ENCODE measurements at regions not wholly inside any gene's neighbourhood (a gene's known extent, or its start where the extent isn't known, plus 50 kb on each side); places are given as distances from the start of the nearest gene placed in this dataset.
"Not testable (repeated sequence)": the region's sequence is repeated elsewhere in the genome, so short reads cannot be mapped to it uniquely, and the experiment has no call there.

GRCh38 chr6:16040628-16040974 is 88.3 kb upstream of the MYLIP start:
- no peak for DNase-seq (ENCODE audit: low spot score)

- DNase-seq (ENCODE audit: low spot score): not testable (repeated sequence)
These were observed 88.8 kb upstream of the MYLIP start for GRCh38 chr6:16039892-16040627.

- DNase-seq (ENCODE audit: low spot score): no peak
These were observed 89.9 kb upstream of the MYLIP start for GRCh38 chr6:16038938-16039337.

GRCh38 chr6:16035488-16036080 is 93.3 kb upstream of the MYLIP start:
- no peak for DNase-seq (ENCODE audit: low spot score)

GRCh38 chr6:16033214-16033613 is 95.7 kb upstream of the MYLIP start:
- no peak for DNase-seq (ENCODE audit: low spot score)

- no peak for DNase-seq (ENCODE audit: low spot score)
These were observed 97.5 kb upstream of the MYLIP start for GRCh38 chr6:16031278-16031981.

GRCh38 chr6:16028966-16029365 is 99.9 kb upstream of the MYLIP start:
- no peak for DNase-seq (ENCODE audit: low spot score)

- no peak for DNase-seq (ENCODE audit: low spot score)
These were observed 108.6 kb upstream of the MYLIP start for GRCh38 chr6:16020259-16020658.

- DNase-seq (ENCODE audit: low spot score): no peak
These were observed 109.4 kb upstream of the MYLIP start for GRCh38 chr6:16019462-16019861.

- no peak for DNase-seq (ENCODE audit: low spot score)
These were observed 110.3 kb upstream of the MYLIP start for GRCh38 chr6:16018626-16019025.

GRCh38 chr6:16014325-16014724 is 114.6 kb upstream of the MYLIP start:
- DNase-seq (ENCODE audit: low spot score): not testable (repeated sequence)

- DNase-seq (ENCODE audit: low spot score): no peak
These were observed 121.7 kb upstream of the MYLIP start for GRCh38 chr6:16007146-16007545.

- no peak for DNase-seq (ENCODE audit: low spot score)
These were observed 122.2 kb upstream of the MYLIP start for GRCh38 chr6:16006681-16007080.

- no peak for DNase-seq (ENCODE audit: low spot score)
These were observed 123.8 kb upstream of the MYLIP start for GRCh38 chr6:16004934-16005679.

GRCh38 chr6:16003197-16003491 is 125.7 kb upstream of the MYLIP start:
- DNase-seq (ENCODE audit: low spot score): no peak

- DNase-seq (ENCODE audit: low spot score): no peak
These were observed 126.3 kb upstream of the MYLIP start for GRCh38 chr6:16002332-16003196.

GRCh38 chr6:16001158-16001557 is 127.7 kb upstream of the MYLIP start:
- no peak for DNase-seq (ENCODE audit: low spot score)

GRCh38 chr6:15999201-15999600 is 129.7 kb upstream of the MYLIP start:
- DNase-seq (ENCODE audit: low spot score): no peak

- no peak for DNase-seq (ENCODE audit: low spot score)
These were observed 131.1 kb upstream of the MYLIP start for GRCh38 chr6:15997586-15998388.

GRCh38 chr6:15996030-15996429 is 132.9 kb upstream of the MYLIP start:
- DNase-seq (ENCODE audit: low spot score): no peak

- no peak for DNase-seq (ENCODE audit: low spot score)
These were observed 133.4 kb upstream of the MYLIP start for GRCh38 chr6:15995493-15995892.
